GM10248 (cell line): ENCODE measurements at regions not wholly inside any gene's neighbourhood (a gene's known extent, or its start where the extent isn't known, plus 50 kb on each side); places are given as distances from the start of the nearest gene placed in this dataset.

ENCODE experiments used
- CTCF ChIA-PET: fragments of 300-600 bp; sonication (Branson Sonifier 250); formaldehyde crosslinking; extraction: SDS; loops from one replicate; lab custom pipeline; 2021; ENCODE audit warnings: antibody characterized with exemption; lab: Yijun Ruan, JAX
- POLR2A ChIA-PET: fragments of 350-650 bp; sonication (Branson Sonifier 250); formaldehyde crosslinking; extraction: SDS; loops from one replicate; lab custom pipeline; 2020; ENCODE audit warnings: antibody characterized with exemption; lab: Yijun Ruan, JAX
- DNase-seq: peaks from one replicate; pipeline ENCODE4 v3.0.0; 2012; ENCODE audit errors: extremely low spot score
- TF ChIP-seq, protein P1 (sequence below): IDR thresholded peaks from 2 replicates; pipeline ENCODE4 v1.5.1; 2012; ENCODE audit warnings: mild to moderate bottlenecking, low read depth; ENCODE audit errors: extremely low read depth, missing control alignments, control extremely low read depth

DNA sequence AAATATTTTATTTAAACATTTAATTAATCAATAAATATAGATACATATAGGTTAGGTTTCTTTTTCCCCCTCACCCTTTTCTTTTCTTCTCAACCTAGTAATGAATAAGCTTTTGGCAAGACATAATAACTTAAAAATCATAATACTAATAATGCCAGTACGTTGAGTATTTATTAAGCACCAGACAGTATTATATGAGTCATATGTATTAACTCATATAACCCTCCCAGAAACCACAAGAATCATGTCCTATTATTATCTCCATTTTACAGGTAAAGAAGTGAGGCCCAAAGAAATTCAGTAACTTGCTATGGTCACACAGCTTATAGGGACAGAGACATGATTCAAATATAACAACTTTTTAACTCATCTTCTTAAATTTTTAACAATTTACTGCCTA lies 834.5 kb upstream of the ADGRL2 start:
- ChIA-PET CTCF (no interaction called here), POLR2A (no interaction called here)
- DNase-seq = no peak
- TF ChIP-seq, protein P1, sequence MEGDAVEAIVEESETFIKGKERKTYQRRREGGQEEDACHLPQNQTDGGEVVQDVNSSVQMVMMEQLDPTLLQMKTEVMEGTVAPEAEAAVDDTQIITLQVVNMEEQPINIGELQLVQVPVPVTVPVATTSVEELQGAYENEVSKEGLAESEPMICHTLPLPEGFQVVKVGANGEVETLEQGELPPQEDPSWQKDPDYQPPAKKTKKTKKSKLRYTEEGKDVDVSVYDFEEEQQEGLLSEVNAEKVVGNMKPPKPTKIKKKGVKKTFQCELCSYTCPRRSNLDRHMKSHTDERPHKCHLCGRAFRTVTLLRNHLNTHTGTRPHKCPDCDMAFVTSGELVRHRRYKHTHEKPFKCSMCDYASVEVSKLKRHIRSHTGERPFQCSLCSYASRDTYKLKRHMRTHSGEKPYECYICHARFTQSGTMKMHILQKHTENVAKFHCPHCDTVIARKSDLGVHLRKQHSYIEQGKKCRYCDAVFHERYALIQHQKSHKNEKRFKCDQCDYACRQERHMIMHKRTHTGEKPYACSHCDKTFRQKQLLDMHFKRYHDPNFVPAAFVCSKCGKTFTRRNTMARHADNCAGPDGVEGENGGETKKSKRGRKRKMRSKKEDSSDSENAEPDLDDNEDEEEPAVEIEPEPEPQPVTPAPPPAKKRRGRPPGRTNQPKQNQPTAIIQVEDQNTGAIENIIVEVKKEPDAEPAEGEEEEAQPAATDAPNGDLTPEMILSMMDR = no peak

DNA sequence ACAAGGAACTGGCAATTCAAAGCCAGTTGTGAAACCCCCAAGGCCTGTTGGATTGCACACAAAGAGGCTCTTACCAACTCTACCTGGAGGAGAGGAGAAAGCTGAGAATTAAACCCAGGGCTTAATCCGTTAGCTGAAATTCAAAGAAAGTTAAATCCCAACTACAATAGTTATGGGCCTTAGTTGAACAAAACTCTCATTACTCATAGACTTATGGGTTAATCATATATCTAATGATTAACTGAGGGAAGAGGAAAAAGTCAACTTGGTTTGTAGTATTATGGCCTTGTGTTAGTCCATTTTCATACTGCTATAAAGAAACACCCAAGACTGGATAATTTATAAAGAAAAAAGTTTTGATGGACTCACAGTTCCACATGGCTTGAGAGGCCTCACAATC lies 838.2 kb upstream of the ADGRL2 start:
- no peak for DNase-seq
- TF ChIP-seq, protein P1 = no peak
- POLR2A ChIA-PET = no interaction called here
- CTCF ChIA-PET = interaction anchor here (1.5 to 2.1 kb wide), 2 partner anchors 9 to 10 kb away, joined by 3 to 7 read pairs; no protein-coding TSS in a partner anchor

DNA sequence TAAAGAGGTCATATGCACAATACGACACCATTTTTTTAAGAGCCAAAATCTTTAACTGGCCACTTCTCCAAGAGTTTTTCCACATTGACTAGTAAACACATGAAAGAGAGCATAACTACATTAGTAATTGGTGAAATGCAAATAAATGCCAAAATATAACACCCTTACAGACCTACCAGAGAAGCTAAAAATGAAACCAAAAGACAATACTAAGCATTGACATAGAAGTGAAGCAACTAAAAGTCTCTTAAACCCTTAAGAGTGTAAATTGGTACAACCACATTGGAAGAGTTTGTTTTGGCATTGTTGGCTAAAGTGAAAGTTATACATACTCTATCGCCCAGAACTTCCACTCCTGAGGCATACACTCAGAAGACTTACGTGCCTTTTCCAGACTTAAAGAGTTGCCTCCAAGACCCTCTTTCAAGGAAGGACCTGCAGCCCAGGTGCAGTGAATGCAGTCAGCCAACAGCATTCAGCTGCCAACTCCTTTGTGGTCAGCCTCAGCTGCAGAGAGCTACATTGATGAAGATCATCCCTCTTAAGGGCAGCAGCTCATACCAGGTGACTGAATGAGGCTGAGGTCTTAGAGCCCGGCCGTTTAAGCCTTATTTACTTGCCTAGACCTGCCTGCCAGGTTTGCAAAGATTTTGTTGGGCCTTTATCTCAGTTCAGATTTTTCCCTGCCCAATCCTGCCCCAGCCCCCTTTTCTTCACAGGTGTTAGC lies 839.1 kb upstream of the ADGRL2 start:
- no peak for DNase-seq
- CTCF ChIA-PET = interaction anchor here (1.5 to 2.1 kb wide), 2 partner anchors 9 to 10 kb away, joined by 3 to 7 read pairs; no protein-coding TSS in a partner anchor
- TF ChIP-seq, protein P1 = no peak
- POLR2A ChIA-PET = no interaction called here

DNA sequence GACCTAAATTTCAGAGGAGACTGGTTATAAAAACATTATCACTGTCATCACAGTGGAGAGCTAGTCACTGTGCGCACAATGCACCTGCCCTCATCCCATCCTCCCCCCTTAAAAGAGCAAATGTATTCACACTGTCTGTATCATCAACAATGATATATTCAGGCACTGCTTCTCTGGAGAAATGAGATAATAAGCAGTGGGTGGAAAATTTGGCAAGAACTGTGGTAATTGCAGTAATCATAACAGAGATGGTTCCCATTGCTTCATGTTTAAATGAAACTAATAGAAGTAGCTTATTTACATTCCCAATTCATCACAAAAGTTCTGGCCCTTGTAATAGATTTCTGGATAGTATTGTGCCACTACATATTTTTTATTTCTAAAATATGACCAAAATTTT lies 867.4 kb upstream of the ADGRL2 start:
- POLR2A ChIA-PET = no interaction called here
- CTCF ChIA-PET = no interaction called here
- TF ChIP-seq, protein P1 = no peak
- no peak for DNase-seq

DNA sequence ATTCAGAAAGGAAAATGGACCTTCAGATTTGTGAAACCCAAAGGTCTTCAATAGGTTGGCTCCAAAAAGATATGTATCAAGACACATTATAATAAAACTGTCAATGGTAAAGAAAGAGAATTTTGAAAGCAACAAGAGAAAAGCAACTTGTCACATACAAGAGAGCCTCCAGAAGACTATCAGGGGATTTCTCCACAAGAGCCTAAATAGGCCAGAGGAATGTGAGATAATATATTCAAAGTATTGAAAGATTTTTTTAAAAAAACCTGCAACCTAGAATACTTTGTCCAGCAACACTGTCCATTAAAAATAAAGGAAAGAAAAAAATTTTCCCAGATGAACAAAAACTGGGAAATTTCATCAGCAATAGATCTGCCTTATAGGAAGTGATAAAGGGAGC lies 869.6 kb upstream of the ADGRL2 start:
- no peak for DNase-seq
- TF ChIP-seq, protein P1 = no peak
- CTCF ChIA-PET = no interaction called here
- POLR2A ChIA-PET = no interaction called here

DNA sequence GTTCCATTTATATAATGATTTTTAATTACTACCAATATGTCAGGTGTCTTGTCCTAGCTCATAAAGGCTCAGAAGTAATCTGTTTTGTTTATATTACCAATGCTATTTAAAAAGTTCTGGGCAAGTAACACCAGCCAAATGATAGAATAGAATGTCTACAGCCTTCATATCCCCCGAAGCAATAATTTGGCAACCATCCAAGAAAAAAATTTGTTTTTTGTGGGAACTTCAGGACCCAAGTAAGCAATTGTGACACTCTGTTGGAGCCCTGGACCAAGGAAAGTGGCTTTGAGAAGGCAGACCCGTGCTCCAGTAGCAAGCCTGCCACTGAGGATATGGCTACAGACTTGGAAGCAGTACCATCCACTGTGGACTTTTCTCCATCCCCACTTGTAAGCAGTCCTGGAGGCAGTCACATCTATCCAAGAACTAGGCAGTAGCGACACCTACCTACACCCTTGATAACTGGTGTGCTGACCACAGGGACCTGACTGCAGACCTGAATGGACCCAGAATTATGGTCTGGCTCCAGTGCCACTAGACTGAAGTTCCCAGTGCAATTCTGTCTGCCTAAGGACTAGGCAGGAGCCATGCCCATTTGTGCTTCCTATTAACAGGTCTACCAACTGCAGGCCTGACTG lies 870.7 kb upstream of the ADGRL2 start:
- POLR2A ChIA-PET = no interaction called here
- TF ChIP-seq, protein P1 = no peak
- CTCF ChIA-PET = no interaction called here
- no peak for DNase-seq
